ENCODE measurements at regions not wholly inside any gene's neighbourhood (a gene's known extent, or its start where the extent isn't known, plus 50 kb on each side); places are given as distances from the start of the nearest gene placed in this dataset.
"Not testable (repeated sequence)": the region's sequence is repeated elsewhere in the genome, so short reads cannot be mapped to it uniquely, and the experiment has no call there.

GRCh38 chr2:142285480-142285879 is 154.7 kb upstream of the LRP1B start:
- TF ChIP-seq, protein P1, sequence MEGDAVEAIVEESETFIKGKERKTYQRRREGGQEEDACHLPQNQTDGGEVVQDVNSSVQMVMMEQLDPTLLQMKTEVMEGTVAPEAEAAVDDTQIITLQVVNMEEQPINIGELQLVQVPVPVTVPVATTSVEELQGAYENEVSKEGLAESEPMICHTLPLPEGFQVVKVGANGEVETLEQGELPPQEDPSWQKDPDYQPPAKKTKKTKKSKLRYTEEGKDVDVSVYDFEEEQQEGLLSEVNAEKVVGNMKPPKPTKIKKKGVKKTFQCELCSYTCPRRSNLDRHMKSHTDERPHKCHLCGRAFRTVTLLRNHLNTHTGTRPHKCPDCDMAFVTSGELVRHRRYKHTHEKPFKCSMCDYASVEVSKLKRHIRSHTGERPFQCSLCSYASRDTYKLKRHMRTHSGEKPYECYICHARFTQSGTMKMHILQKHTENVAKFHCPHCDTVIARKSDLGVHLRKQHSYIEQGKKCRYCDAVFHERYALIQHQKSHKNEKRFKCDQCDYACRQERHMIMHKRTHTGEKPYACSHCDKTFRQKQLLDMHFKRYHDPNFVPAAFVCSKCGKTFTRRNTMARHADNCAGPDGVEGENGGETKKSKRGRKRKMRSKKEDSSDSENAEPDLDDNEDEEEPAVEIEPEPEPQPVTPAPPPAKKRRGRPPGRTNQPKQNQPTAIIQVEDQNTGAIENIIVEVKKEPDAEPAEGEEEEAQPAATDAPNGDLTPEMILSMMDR (IDR thresholded peaks at IDR 0.05): no peak
- TF ChIP-seq EP300 (IDR thresholded peaks at IDR 0.05) (no peak), POLR2AphosphoS5 (IDR thresholded peaks at IDR 0.05) (no peak), POLR2A (IDR thresholded peaks at IDR 0.05) (no peak)
- Histone ChIP-seq H3K4me3 (no peak overlapping the region), H3K9me3 (no peaks in the 10 kb centered on the region), H3K4me1 (no peaks in the 10 kb centered on the region), H3K27ac (no peak overlapping the region), H3K27me3 (no peaks in the 10 kb centered on the region), H3K36me3 (no peaks in the 10 kb centered on the region)
- 84% methylated on average over 4 of the region's 4 CpGs for WGBS
- no peak for DNase-seq (ENCODE audit: low spot score in 2 of 2)

DNA sequence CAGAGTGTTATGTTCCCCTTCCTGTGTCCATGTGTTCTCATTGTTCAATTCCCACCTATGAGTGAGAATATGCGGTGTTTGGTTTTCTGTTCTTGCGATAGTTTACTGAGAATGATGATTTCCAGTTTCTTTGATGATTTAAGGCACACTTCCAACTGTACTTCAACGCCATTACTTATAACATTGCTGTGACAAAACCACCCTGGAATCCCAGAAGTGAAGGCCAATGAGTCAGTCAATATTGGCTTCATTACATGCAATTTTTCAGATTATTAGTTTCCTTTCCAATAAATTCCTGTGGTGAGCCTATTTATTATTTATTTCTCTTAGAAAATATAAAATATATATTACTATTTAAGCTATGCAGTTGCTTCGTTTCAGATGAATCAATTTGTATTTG is 153.5 kb upstream of the LRP1B start:
- H3K4me1 ChIP-seq; H3K27me3 ChIP-seq; H3K9me3 ChIP-seq; DNase-seq (ENCODE audit: low spot score in 2 of 2); H3K27ac ChIP-seq; H3K36me3 ChIP-seq; H3K4me3 ChIP-seq: not testable (repeated sequence)
- WGBS: 65% methylated on average over 4 of the region's 4 CpGs

GRCh38 chr2:142280831-142281230 is 150.0 kb upstream of the LRP1B start:
- Histone ChIP-seq H3K4me3 (no peak overlapping the region), H3K27ac (no peak overlapping the region), H3K27me3 (no peaks in the 10 kb centered on the region), H3K9me3 (no peaks in the 10 kb centered on the region), H3K36me3 (no peaks in the 10 kb centered on the region), H3K4me1 (no peaks in the 10 kb centered on the region)
- no peak for DNase-seq (ENCODE audit: low spot score in 2 of 2)
- TF ChIP-seq EP300 (IDR thresholded peaks at IDR 0.05) (no peak), POLR2AphosphoS5 (IDR thresholded peaks at IDR 0.05) (no peak)
- TF ChIP-seq, protein P1 (IDR thresholded peaks at IDR 0.05): no peak
- 71% methylated on average over 5 of the region's 5 CpGs for WGBS

DNA sequence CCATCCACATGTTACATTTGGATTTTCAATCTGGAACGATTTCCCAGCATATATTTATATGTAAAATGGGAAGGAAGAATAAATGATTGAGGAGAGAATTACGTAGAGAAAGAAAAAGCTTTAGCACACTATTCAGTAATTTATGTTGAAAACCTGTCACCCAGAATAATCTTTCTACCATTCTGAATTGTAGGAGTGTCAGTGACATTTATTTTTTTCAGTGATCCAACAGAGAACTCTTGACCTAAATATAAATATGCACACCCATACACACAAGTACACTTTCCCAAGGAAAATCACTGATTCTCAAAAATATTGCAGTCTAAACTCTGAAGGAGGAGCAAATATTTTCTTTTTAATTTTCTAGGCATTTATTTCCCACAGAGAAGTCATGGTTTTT is 140.2 kb upstream of the LRP1B start:
- Histone ChIP-seq H3K4me1 (no peaks in the 10 kb centered on the region), H3K9me3 (no peaks in the 10 kb centered on the region), H3K36me3 (no peaks in the 10 kb centered on the region), H3K4me3 (no peak overlapping the region), H3K27me3 (no peaks in the 10 kb centered on the region), H3K27ac (no peak overlapping the region)
- 71% methylated on average over 2 of the region's 2 CpGs for WGBS
- no peak for DNase-seq (ENCODE audit: low spot score in 2 of 2)
- TF ChIP-seq EP300 (IDR thresholded peaks at IDR 0.05) (no peak), POLR2AphosphoS5 (IDR thresholded peaks at IDR 0.05) (no peak), POLR2A (IDR thresholded peaks at IDR 0.05) (no peak)
- TF ChIP-seq, protein P1 (IDR thresholded peaks at IDR 0.05): no peak

DNA sequence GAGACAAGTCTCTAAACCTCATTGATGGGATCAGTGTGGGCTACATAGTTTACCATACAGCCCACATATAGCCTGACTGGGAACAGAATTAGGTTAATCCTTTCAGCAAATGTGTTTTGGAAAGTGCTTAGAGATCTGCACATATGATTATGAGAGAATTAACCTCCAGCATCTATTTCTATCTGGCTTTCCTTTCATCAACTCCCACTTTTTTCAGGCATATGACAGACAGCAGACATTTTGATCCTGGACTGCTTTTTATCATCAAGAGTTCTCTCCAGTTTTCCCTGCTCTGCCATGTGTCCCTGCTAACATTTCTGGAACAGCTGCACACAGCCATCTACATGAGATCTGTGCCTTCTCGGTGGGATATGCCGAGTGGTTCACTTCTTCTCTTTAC is 139.5 kb upstream of the LRP1B start:
- WGBS: 89% methylated on average over 2 of the region's 2 CpGs
- Histone ChIP-seq H3K27ac (no peak overlapping the region), H3K36me3 (no peaks in the 10 kb centered on the region)

DNA sequence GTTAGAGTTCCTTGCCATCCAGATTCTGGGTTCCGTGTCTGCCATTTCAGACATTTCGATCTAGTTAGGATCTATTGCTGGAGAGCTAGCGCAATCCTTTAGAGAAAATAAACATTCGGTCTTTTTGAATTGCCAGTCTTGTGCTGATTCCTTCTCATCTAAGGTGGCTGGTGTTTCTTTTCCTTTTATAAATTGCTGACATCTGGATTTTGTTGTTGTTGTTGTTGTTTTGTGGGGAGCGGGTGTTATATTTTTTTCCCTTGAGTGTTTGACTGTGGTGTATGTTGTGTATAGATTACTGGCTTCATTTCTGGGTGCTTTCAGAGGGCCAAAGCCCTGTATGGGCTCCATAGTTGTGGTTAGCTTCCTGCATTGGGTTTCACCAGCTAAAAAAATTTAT is 128.5 kb upstream of the LRP1B start:
- no peak overlapping the region for H3K4me3 ChIP-seq

More for the DNA sequence above, 139.5 kb upstream of the LRP1B start:
- no peaks in the 10 kb centered on the region for H3K27me3 ChIP-seq
- no peaks in the 10 kb centered on the region for H3K9me3 ChIP-seq
- no peak overlapping the region for H3K4me3 ChIP-seq
- no peaks in the 10 kb centered on the region for H3K4me1 ChIP-seq
- DNase-seq (ENCODE audit: low spot score in 2 of 2): no peak
- TF ChIP-seq POLR2AphosphoS5 (IDR thresholded peaks at IDR 0.05) (no peak), POLR2A (IDR thresholded peaks at IDR 0.05) (no peak)

More for the DNA sequence above, 128.5 kb upstream of the LRP1B start:
- no peaks in the 10 kb centered on the region for H3K27me3 ChIP-seq
- no peaks in the 10 kb centered on the region for H3K36me3 ChIP-seq
- no peaks in the 10 kb centered on the region for H3K9me3 ChIP-seq
- H3K27ac ChIP-seq: no peak overlapping the region
- 98% methylated on average over 5 of the region's 5 CpGs for WGBS
- no peaks in the 10 kb centered on the region for H3K4me1 ChIP-seq
- no peak for DNase-seq (ENCODE audit: low spot score in 2 of 2)
- no peak for TF ChIP-seq POLR2A (IDR thresholded peaks at IDR 0.05)
- no peak for TF ChIP-seq EP300 (IDR thresholded peaks at IDR 0.05)
- no peak for TF ChIP-seq POLR2AphosphoS5 (IDR thresholded peaks at IDR 0.05)
- TF ChIP-seq, protein P1 (IDR thresholded peaks at IDR 0.05): no peak
